Smooth muscle cell (in vitro differentiated cells): ENCODE measurements at regions not wholly inside any gene's neighbourhood (a gene's known extent, or its start where the extent isn't known, plus 50 kb on each side); places are given as distances from the start of the nearest gene placed in this dataset.

ENCODE experiments used
- DNase-seq: peaks from one replicate; lab custom pipeline; 2025; ENCODE audit not compliant: unreplicated experiment; lab: John Stamatoyannopoulos, UW
- H2AFZ ChIP-seq: fragments of 200-600 bp; sonication (generic); 2 replicates; pipeline ENCODE4 v1.6.0; 2016; ENCODE audit warnings: antibody characterized with exemption, low read depth, mild to moderate bottlenecking
- H3F3A ChIP-seq: fragments of 200-600 bp; sonication (generic); 2 replicates; pipeline ENCODE4 v1.6.0; 2017; ENCODE audit warnings: antibody characterized with exemption, low read depth
- H3K27ac ChIP-seq: fragments of 200-600 bp; sonication (generic); 2 replicates; pipeline ENCODE4 v1.5.1; 2016; ENCODE audit warnings: low read depth, mild to moderate bottlenecking
- H3K27me3 ChIP-seq: fragments of 200-600 bp; sonication (generic); 2 replicates; pipeline ENCODE4 v1.6.1; 2016; ENCODE audit warnings: low read depth, mild to moderate bottlenecking
- H3K36me3 ChIP-seq: fragments of 200-600 bp; sonication (generic); 2 replicates; pipeline ENCODE4 v1.5.1; 2016; ENCODE audit warnings: low read depth
- H3K4me1 ChIP-seq: fragments of 200-600 bp; sonication (generic); 2 replicates; pipeline ENCODE4 v1.5.1; 2016; ENCODE audit warnings: low read depth
- H3K4me2 ChIP-seq: fragments of 200-600 bp; sonication (generic); 2 replicates; pipeline ENCODE4 v1.6.0; 2016; ENCODE audit warnings: mild to moderate bottlenecking
- H3K4me3 ChIP-seq: fragments of 200-600 bp; sonication (generic); 2 replicates; pipeline ENCODE4 v1.5.1; 2016; ENCODE audit warnings: mild to moderate bottlenecking
- H3K79me2 ChIP-seq: fragments of 200-600 bp; sonication (generic); 2 replicates; pipeline ENCODE4 v1.6.0; 2016; ENCODE audit warnings: low read depth, mild to moderate bottlenecking
- H3K9ac ChIP-seq: fragments of 200-600 bp; sonication (generic); 2 replicates; pipeline ENCODE4 v1.6.0; 2016; ENCODE audit warnings: low read depth
- H3K9me3 ChIP-seq: fragments of 200-600 bp; sonication (generic); replicated peaks from 2 replicates; pipeline ENCODE4 v1.5.1; 2016; ENCODE audit warnings: low read depth
- H4K20me1 ChIP-seq: fragments of 200-600 bp; sonication (generic); 2 replicates; pipeline ENCODE4 v1.6.0; 2016; ENCODE audit warnings: low read depth
- WGBS: methylation state at CpG from one replicate; pipeline ENCODE4 v1.1.7; 2016; ENCODE audit warnings: low lambda C conversion rate; 5-methylcytosine and 5-hydroxymethylcytosine counted together
- TF ChIP-seq, protein P1 (sequence below): fragments of 200-600 bp; sonication (generic); IDR thresholded peaks from 2 replicates; pipeline ENCODE4 v1.5.1; 2017; ENCODE audit warnings: borderline replicate concordance, mild to moderate bottlenecking, antibody characterized with exemption; ENCODE audit not compliant: insufficient read depth, poor library complexity, severe bottlenecking

GRCh38 chr4:160498211-160498610 lies 1395.3 kb downstream of the RAPGEF2 start:
- no peaks in the 10 kb centered on the region for H4K20me1 ChIP-seq

DNA sequence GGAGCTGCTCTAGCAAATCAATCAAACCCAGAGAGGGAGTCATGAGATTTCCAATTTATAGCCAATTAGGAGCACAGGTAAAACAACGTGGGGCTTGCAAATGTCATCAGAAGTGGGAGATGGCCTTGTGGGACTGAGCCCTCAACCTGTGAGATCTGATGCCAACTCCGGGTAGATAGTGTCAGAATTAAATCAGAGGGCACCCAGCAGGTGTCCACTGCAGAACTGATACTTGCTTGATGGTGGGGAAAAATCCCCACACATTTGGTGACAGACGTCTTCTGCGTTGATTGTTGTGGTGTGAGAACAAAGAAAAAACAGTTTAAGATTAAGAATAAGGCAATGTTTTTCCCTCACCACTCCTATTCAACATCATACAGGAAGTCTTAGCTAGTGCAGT lies 1402.8 kb downstream of the RAPGEF2 start:
- DNase-seq: no peak
- H2AFZ ChIP-seq: no peak overlapping the region
- H3K9me3 ChIP-seq: no peaks in the 10 kb centered on the region
- no peaks in the 10 kb centered on the region for H3F3A ChIP-seq
- no peak overlapping the region for H3K4me2 ChIP-seq
- H3K4me3 ChIP-seq: no peak overlapping the region
- WGBS: 88% methylated on average over 4 of the region's 4 CpGs
- TF ChIP-seq, protein P1, sequence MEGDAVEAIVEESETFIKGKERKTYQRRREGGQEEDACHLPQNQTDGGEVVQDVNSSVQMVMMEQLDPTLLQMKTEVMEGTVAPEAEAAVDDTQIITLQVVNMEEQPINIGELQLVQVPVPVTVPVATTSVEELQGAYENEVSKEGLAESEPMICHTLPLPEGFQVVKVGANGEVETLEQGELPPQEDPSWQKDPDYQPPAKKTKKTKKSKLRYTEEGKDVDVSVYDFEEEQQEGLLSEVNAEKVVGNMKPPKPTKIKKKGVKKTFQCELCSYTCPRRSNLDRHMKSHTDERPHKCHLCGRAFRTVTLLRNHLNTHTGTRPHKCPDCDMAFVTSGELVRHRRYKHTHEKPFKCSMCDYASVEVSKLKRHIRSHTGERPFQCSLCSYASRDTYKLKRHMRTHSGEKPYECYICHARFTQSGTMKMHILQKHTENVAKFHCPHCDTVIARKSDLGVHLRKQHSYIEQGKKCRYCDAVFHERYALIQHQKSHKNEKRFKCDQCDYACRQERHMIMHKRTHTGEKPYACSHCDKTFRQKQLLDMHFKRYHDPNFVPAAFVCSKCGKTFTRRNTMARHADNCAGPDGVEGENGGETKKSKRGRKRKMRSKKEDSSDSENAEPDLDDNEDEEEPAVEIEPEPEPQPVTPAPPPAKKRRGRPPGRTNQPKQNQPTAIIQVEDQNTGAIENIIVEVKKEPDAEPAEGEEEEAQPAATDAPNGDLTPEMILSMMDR: no peak
- no peaks in the 10 kb centered on the region for H3K79me2 ChIP-seq
- no peaks in the 10 kb centered on the region for H3K4me1 ChIP-seq
- H3K27me3 ChIP-seq: no peaks in the 10 kb centered on the region
- H3K9ac ChIP-seq: no peak overlapping the region
- no peak overlapping the region for H3K27ac ChIP-seq
- no peaks in the 10 kb centered on the region for H4K20me1 ChIP-seq
- H3K36me3 ChIP-seq: no peaks in the 10 kb centered on the region

More at GRCh38 chr4:160498211-160498610, 1395.3 kb downstream of the RAPGEF2 start:
- H3K4me2 ChIP-seq: no peak overlapping the region
- H3K9me3 ChIP-seq: no peaks in the 10 kb centered on the region
- H3K9ac ChIP-seq: no peak overlapping the region
- no peaks in the 10 kb centered on the region for H3K79me2 ChIP-seq
- H3K4me1 ChIP-seq: no peaks in the 10 kb centered on the region
- H3K4me3 ChIP-seq: no peak overlapping the region
- no peaks in the 10 kb centered on the region for H3K27me3 ChIP-seq
- H2AFZ ChIP-seq: no peak overlapping the region
- DNase-seq: no peak
- TF ChIP-seq, protein P1: no peak
- H3F3A ChIP-seq: no peaks in the 10 kb centered on the region
- H3K36me3 ChIP-seq: no peaks in the 10 kb centered on the region
- no peak overlapping the region for H3K27ac ChIP-seq
- 87% methylated on average over 4 of the region's 4 CpGs for WGBS

GRCh38 chr4:160510928-160511327 lies 1408.0 kb downstream of the RAPGEF2 start:
- no peak for DNase-seq
- no peak overlapping the region for H3K9ac ChIP-seq
- H3K4me1 ChIP-seq: no peaks in the 10 kb centered on the region
- H3K4me3 ChIP-seq: no peak overlapping the region
- no peaks in the 10 kb centered on the region for H3K9me3 ChIP-seq
- H3K27ac ChIP-seq: no peak overlapping the region
- H4K20me1 ChIP-seq: no peaks in the 10 kb centered on the region
- no peaks in the 10 kb centered on the region for H3K36me3 ChIP-seq
- no peaks in the 10 kb centered on the region for H3F3A ChIP-seq
- TF ChIP-seq, protein P1: no peak
- no peak overlapping the region for H2AFZ ChIP-seq
- H3K79me2 ChIP-seq: no peaks in the 10 kb centered on the region
- no peak overlapping the region for H3K4me2 ChIP-seq
- no peaks in the 10 kb centered on the region for H3K27me3 ChIP-seq

DNA sequence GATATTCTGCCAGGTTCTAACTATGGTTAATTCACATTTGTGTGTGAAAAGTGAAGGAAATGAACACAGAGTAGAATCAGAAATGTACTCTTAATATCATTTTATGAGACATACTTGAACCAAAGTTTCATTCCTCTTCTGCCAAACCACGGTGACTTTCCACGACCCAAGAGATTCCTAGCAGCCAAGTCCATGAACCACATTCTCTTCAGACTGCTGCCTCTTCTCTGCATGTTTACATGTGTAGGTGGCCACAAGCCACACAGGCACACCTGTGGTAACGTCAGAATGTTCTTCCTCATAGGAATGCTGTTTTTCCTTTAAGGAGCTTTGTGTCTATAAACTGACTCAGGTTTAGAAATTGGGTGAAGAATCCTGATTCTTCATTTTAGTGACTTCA lies 1411.2 kb downstream of the RAPGEF2 start:
- H3K27me3 ChIP-seq: no peaks in the 10 kb centered on the region
- no peaks in the 10 kb centered on the region for H3K9me3 ChIP-seq
- H3F3A ChIP-seq: no peaks in the 10 kb centered on the region
- no peaks in the 10 kb centered on the region for H3K79me2 ChIP-seq
- 77% methylated on average over 3 of the region's 3 CpGs for WGBS
- no peak overlapping the region for H3K4me2 ChIP-seq
- no peak overlapping the region for H3K27ac ChIP-seq
- no peaks in the 10 kb centered on the region for H4K20me1 ChIP-seq
- TF ChIP-seq, protein P1: no peak
- H3K36me3 ChIP-seq: no peaks in the 10 kb centered on the region
- H2AFZ ChIP-seq: no peak overlapping the region
- no peaks in the 10 kb centered on the region for H3K4me1 ChIP-seq
- H3K4me3 ChIP-seq: no peak overlapping the region
- no peak overlapping the region for H3K9ac ChIP-seq
- no peak for DNase-seq
